CD4-positive, alpha-beta T cell (primary cell): ENCODE measurements at regions not wholly inside any gene's neighbourhood (a gene's known extent, or its start where the extent isn't known, plus 50 kb on each side); places are given as distances from the start of the nearest gene placed in this dataset.

Experiments used
- ATAC-seq: fragments of 200-7000 bp; cut with Tn5 transposase; one replicate; pipeline ENCODE4 v1.10.0; 2022; ENCODE audit warnings: mild to moderate bottlenecking; ENCODE audit not compliant: poor library complexity
- CTCF ChIA-PET: fragments of 350-600 bp; sonication (Branson Sonifier 250); formaldehyde crosslinking; loops from one replicate; lab custom pipeline; 2021; ENCODE audit warnings: antibody characterized with exemption, inconsistent platforms; lab: Charles Lee
- POLR2A ChIA-PET: fragments of 350-600 bp; sonication (Branson Sonifier 250); formaldehyde crosslinking; loops from one replicate; lab custom pipeline; 2021; ENCODE audit warnings: antibody characterized with exemption, inconsistent platforms; lab: Charles Lee
- DNase-seq, 14 experiments: peaks; one replicate each; pipeline ENCODE4 v3.0.0-alpha.2; 2013 to 2020; ENCODE audit warnings: mixed read lengths in 2 of 14
- H3K27ac ChIP-seq, 2 donors: one replicate each; pipeline versions ENCODE4 v1.5.1 to v1.7.0; 2013; ENCODE audit warnings: low read length in 2 of 2, low read depth in 1 of 2, mild to moderate bottlenecking in 1 of 2
- H3K27me3 ChIP-seq, 2 experiments: 1 replicate in 1 of 2; 2 replicates in 1 of 2; pipeline versions ENCODE4 v1.6.1 to v1.7.0; 2013; ENCODE audit warnings: low read length in 2 of 2, control low read depth in 1 of 2, mild to moderate bottlenecking in 1 of 2, moderate library complexity in 1 of 2; ENCODE audit not compliant: insufficient read depth in 2 of 2, control insufficient read depth in 1 of 2
- H3K36me3 ChIP-seq: one replicate; pipeline ENCODE4 v1.6.1; 2013; ENCODE audit warnings: low read length, control low read depth; ENCODE audit not compliant: insufficient read depth
- H3K4me1 ChIP-seq: one replicate; pipeline ENCODE4 v1.6.1; 2013; ENCODE audit warnings: low read length, control low read depth; ENCODE audit not compliant: insufficient read depth
- H3K4me3 ChIP-seq: one replicate; pipeline ENCODE4 v1.5.1; 2013; ENCODE audit warnings: mild to moderate bottlenecking, low read length, moderate library complexity
- H3K9me3 ChIP-seq, 2 experiments: 1 replicate in 1 of 2; 2 replicates in 1 of 2; pipeline versions ENCODE4 v1.6.1 to v1.7.0; 2013; ENCODE audit warnings: low read length in 2 of 2, mild to moderate bottlenecking in 2 of 2, control low read depth in 1 of 2, moderate library complexity in 1 of 2; ENCODE audit not compliant: control insufficient read depth in 1 of 2, insufficient read depth in 1 of 2
- H3K27ac Mint-ChIP-seq: one replicate; pipeline ENCODE4 v1.8.0; 2020; ENCODE audit warnings: mixed read lengths
- H3K27me3 Mint-ChIP-seq: one replicate; pipeline ENCODE4 v1.8.0; 2021; ENCODE audit warnings: mixed read lengths
- H3K36me3 Mint-ChIP-seq: one replicate; pipeline ENCODE4 v1.8.0; 2021; ENCODE audit warnings: low read depth, mixed read lengths
- H3K4me1 Mint-ChIP-seq: one replicate; pipeline ENCODE4 v1.8.0; 2021; ENCODE audit warnings: low read depth, mixed read lengths
- H3K4me3 Mint-ChIP-seq: one replicate; pipeline ENCODE4 v1.8.0; 2020; ENCODE audit warnings: mild to moderate bottlenecking, mixed read lengths
- H3K9me3 Mint-ChIP-seq: one replicate; pipeline ENCODE4 v1.8.0; 2020; ENCODE audit warnings: mixed read lengths
- CTCF ChIP-seq: fragments of 200-600 bp; IDR thresholded peaks from one replicate; pipeline ENCODE4 v1.8.0; 2022; ENCODE audit warnings: antibody characterized with exemption, mild to moderate bottlenecking
- intact Hi-C, 2 experiments: fragments of 100-400 bp; cut with DNase I in 1 of 2; cut with micrococcal nuclease in 1 of 2; formaldehyde crosslinking; loops; one replicate each; pipeline versions ENCODE4 v1.15.1 to v1.9.0; 2023 to 2025; cut with DNase I, micrococcal nuclease

GRCh38 chrX:125786316-125786715 lies 379.8 kb downstream of the DCAF12L2 start:
- H3K9me3 ChIP-seq: no peaks in the 10 kb centered on the region
- no peaks in the 10 kb centered on the region for H3K4me1 Mint-ChIP-seq
- no peak for TF ChIP-seq CTCF
- no peak overlapping the region for H3K27ac Mint-ChIP-seq
- ChIA-PET CTCF (no interaction called here), POLR2A (no interaction called here)
- no peak overlapping the region for H3K4me3 ChIP-seq
- H3K27me3 ChIP-seq: no peaks in the 10 kb centered on the region
- no peaks in the 10 kb centered on the region for H3K27me3 Mint-ChIP-seq
- no peaks in the 10 kb centered on the region for H3K4me1 ChIP-seq
- DNase-seq (no peak), ATAC-seq (no peak)
- no peaks in the 10 kb centered on the region for H3K36me3 Mint-ChIP-seq
- intact Hi-C loops: no loop called here
- H3K36me3 ChIP-seq: no peaks in the 10 kb centered on the region
- H3K9me3 Mint-ChIP-seq: no peaks in the 10 kb centered on the region
- H3K4me3 Mint-ChIP-seq: no peak overlapping the region
- H3K27ac ChIP-seq: no peak overlapping the region

- H3K27ac ChIP-seq: no peak overlapping the region
- intact Hi-C loops: no loop called here
- no peaks in the 10 kb centered on the region for H3K4me1 ChIP-seq
- H3K36me3 ChIP-seq: no peaks in the 10 kb centered on the region
- Mint-ChIP-seq H3K4me3 (no peak overlapping the region), H3K27ac (no peak overlapping the region), H3K4me1 (no peaks in the 10 kb centered on the region), H3K36me3 (no peaks in the 10 kb centered on the region), H3K9me3 (no peaks in the 10 kb centered on the region), H3K27me3 (no peaks in the 10 kb centered on the region)
- no peak overlapping the region for H3K4me3 ChIP-seq
- no peak for ATAC-seq
- H3K27me3 ChIP-seq: no peaks in the 10 kb centered on the region
- ChIA-PET CTCF (no interaction called here), POLR2A (no interaction called here)
- no peak for DNase-seq
- no peak for TF ChIP-seq CTCF
- H3K9me3 ChIP-seq: no peaks in the 10 kb centered on the region
Measured at GRCh38 chrX:125791787-125792186, 374.3 kb downstream of the DCAF12L2 start.

GRCh38 chrX:125810856-125811255 lies 355.2 kb downstream of the DCAF12L2 start:
- Histone ChIP-seq H3K9me3 (no peaks in the 10 kb centered on the region), H3K27me3 (no peaks in the 10 kb centered on the region), H3K36me3 (no peaks in the 10 kb centered on the region), H3K4me3 (no peak overlapping the region), H3K27ac (no peak overlapping the region), H3K4me1 (no peaks in the 10 kb centered on the region)
- intact Hi-C loops: no loop called here
- POLR2A ChIA-PET: no interaction called here
- no peak overlapping the region for H3K4me3 Mint-ChIP-seq
- H3K27ac Mint-ChIP-seq: no peak overlapping the region
- TF ChIP-seq CTCF: no peak
- H3K27me3 Mint-ChIP-seq: no peaks in the 10 kb centered on the region
- DNase-seq (no peak), ATAC-seq (no peak)
- no peaks in the 10 kb centered on the region for H3K4me1 Mint-ChIP-seq
- no peaks in the 10 kb centered on the region for H3K36me3 Mint-ChIP-seq
- CTCF ChIA-PET: no interaction called here
- no peaks in the 10 kb centered on the region for H3K9me3 Mint-ChIP-seq
